Aorta (tissue), 5 donors: ENCODE measurements at regions not wholly inside any gene's neighbourhood (a gene's known extent, or its start where the extent isn't known, plus 50 kb on each side); places are given as distances from the start of the nearest gene placed in this dataset.

Source experiments
- ATAC-seq: fragments of 200-7000 bp; cut with Tn5 transposase; one replicate; pipeline ENCODE4 v1.9.1; 2022; ENCODE audit warnings: moderate library complexity; ENCODE audit not compliant: low FRiP score
- DNase-seq, 2 donors: peaks; one replicate each; pipeline ENCODE4 v3.0.0-alpha.2; 2020
- H3K27ac ChIP-seq, 2 donors: one replicate each; pipeline ENCODE4 v1.5.1; 2013; ENCODE audit warnings: low read length in 2 of 2, mild to moderate bottlenecking in 2 of 2, moderate library complexity in 2 of 2, control low read depth in 1 of 2, inconsistent platforms in 1 of 2, low read depth in 1 of 2
- H3K27me3 ChIP-seq, 2 donors: one replicate each; pipeline ENCODE4 v1.6.1; 2013; ENCODE audit warnings: control low read depth in 1 of 2, low read length in 1 of 2, mild to moderate bottlenecking in 1 of 2, moderate library complexity in 1 of 2; ENCODE audit not compliant: insufficient read depth in 2 of 2, control insufficient read depth in 1 of 2
- H3K36me3 ChIP-seq, 2 donors: one replicate each; pipeline ENCODE4 v1.6.1; 2013; ENCODE audit warnings: control low read depth in 1 of 2, low read length in 1 of 2, mild to moderate bottlenecking in 1 of 2; ENCODE audit not compliant: insufficient read depth in 2 of 2, control insufficient read depth in 1 of 2
- H3K4me1 ChIP-seq, 2 donors: one replicate each; pipeline ENCODE4 v1.6.1; 2013; ENCODE audit warnings: low read length in 2 of 2, control low read depth in 1 of 2, mild to moderate bottlenecking in 1 of 2, moderate library complexity in 1 of 2; ENCODE audit not compliant: insufficient read depth in 2 of 2, control insufficient read depth in 1 of 2
- H3K4me3 ChIP-seq, 2 donors: one replicate each; pipeline ENCODE4 v1.5.1; 2013; ENCODE audit warnings: low read length in 2 of 2, control low read depth in 1 of 2, mild to moderate bottlenecking in 1 of 2
- H3K9me3 ChIP-seq: one replicate; pipeline ENCODE4 v1.6.1; 2013; ENCODE audit warnings: mild to moderate bottlenecking, low read length; ENCODE audit not compliant: control insufficient read depth
- WGBS, 2 donors: extraction: QIAGEN DNeasy Blood & Tissue Kit; methylation state at CpG; one replicate each; pipeline ENCODE4 v1.1.7; 2013; 5-methylcytosine and 5-hydroxymethylcytosine counted together
- intact Hi-C, 2 donors: fragments of 100-400 bp; cut with DNase I; formaldehyde crosslinking; loops; one replicate each; pipeline versions ENCODE4 v1.14.2 to v1.15.0; 2022
- donor health status: healthy with polysubstance abuse.
- donor health status: Bipolar disorder and iron deficiency.
- donor health status: DM: no; HTN: no; CAD: no.
- donor health status: DM: no; HTN: no; CAD: no.
- donor health status: DM: yes; HTN: yes; CAD: no.

GRCh38 chr12:132427174-132427768, 62.7 kb upstream of the FBRSL1 start:
- no peak for ATAC-seq
- Histone ChIP-seq H3K27me3 (peaks cover 0 to 2% of the 10 kb centered on the region in 2 donors), H3K27ac (no peak overlapping the region), H3K9me3 (peaks cover 14% of the 10 kb centered on the region), H3K4me3 (no peak overlapping the region), H3K4me1 (no peaks in the 10 kb centered on the region), H3K36me3 (no peaks in the 10 kb centered on the region)
- no peak for DNase-seq
- 57 to 70% methylated on average over 6 to 20 of the region's 20 CpGs for WGBS, 2 donors
- intact Hi-C loops = no loop called here

- 82 to 84% methylated on average over 34 of the region's 34 CpGs for WGBS, 2 donors
- Histone ChIP-seq H3K9me3 (peaks cover 14% of the 10 kb centered on the region), H3K4me1 (no peaks in the 10 kb centered on the region), H3K36me3 (no peaks in the 10 kb centered on the region), H3K27ac (no peak overlapping the region), H3K27me3 (no peaks in the 10 kb centered on the region), H3K4me3 (no peak overlapping the region)
- DNase-seq (no peak), ATAC-seq (no peak)
- intact Hi-C loops = no loop called here
These were observed 63.4 kb upstream of the FBRSL1 start for GRCh38 chr12:132426349-132427173.

GRCh38 chr12:132424811-132425210, 65.1 kb upstream of the FBRSL1 start:
- intact Hi-C loops = no loop called here
- Histone ChIP-seq H3K27ac (no peak overlapping the region), H3K27me3 (no peaks in the 10 kb centered on the region), H3K9me3 (peaks cover 16% of the 10 kb centered on the region), H3K4me1 (no peaks in the 10 kb centered on the region), H3K4me3 (no peak overlapping the region), H3K36me3 (no peaks in the 10 kb centered on the region)
- WGBS, 2 donors = 78 to 84% methylated on average over 4 of the region's 4 CpGs
- ATAC-seq (no peak), DNase-seq (no peak)

GRCh38 chr12:132423820-132424645, 65.9 kb upstream of the FBRSL1 start:
- intact Hi-C loops = no loop called here
- Histone ChIP-seq H3K9me3 (peaks cover 16% of the 10 kb centered on the region), H3K4me1 (no peaks in the 10 kb centered on the region), H3K4me3 (no peak overlapping the region), H3K27ac (no peak overlapping the region), H3K27me3 (no peaks in the 10 kb centered on the region), H3K36me3 (no peaks in the 10 kb centered on the region)
- no peak for ATAC-seq
- WGBS, 2 donors = 50 to 53% methylated on average over 31 of the region's 31 CpGs
- DNase-seq = no peak

- Histone ChIP-seq H3K4me3 (no peak overlapping the region), H3K4me1 (no peaks in the 10 kb centered on the region), H3K9me3 (peaks cover 16% of the 10 kb centered on the region), H3K27ac (no peak overlapping the region), H3K27me3 (no peaks in the 10 kb centered on the region), H3K36me3 (no peaks in the 10 kb centered on the region)
- no peak for ATAC-seq
- intact Hi-C loops = no loop called here
- DNase-seq = no peak
- 81 to 83% methylated on average over 18 to 29 of the region's 29 CpGs for WGBS, 2 donors
These were observed 66.6 kb upstream of the FBRSL1 start for GRCh38 chr12:132423251-132423819.

- Histone ChIP-seq H3K27ac (no peak overlapping the region), H3K4me1 (no peaks in the 10 kb centered on the region), H3K9me3 (peaks cover 18% of the 10 kb centered on the region), H3K4me3 (no peak overlapping the region), H3K36me3 (no peaks in the 10 kb centered on the region), H3K27me3 (no peaks in the 10 kb centered on the region)
- ATAC-seq (no peak), DNase-seq (no peak)
- WGBS, 2 donors = 28 to 42% methylated on average over 6 of the region's 6 CpGs
- intact Hi-C loops = no loop called here
These were observed 67.4 kb upstream of the FBRSL1 start for GRCh38 chr12:132422381-132423043.

- no peak overlapping the region for H3K4me3 ChIP-seq
- no peaks in the 10 kb centered on the region for H3K4me1 ChIP-seq
- WGBS, 2 donors = 51 to 53% methylated on average over 10 of the region's 10 CpGs
- no peak overlapping the region for H3K27ac ChIP-seq
- no peaks in the 10 kb centered on the region for H3K36me3 ChIP-seq
- no peak for ATAC-seq
- intact Hi-C loops = no loop called here
- DNase-seq = no peak
- peaks cover 18% of the 10 kb centered on the region for H3K9me3 ChIP-seq
- H3K27me3 ChIP-seq = no peaks in the 10 kb centered on the region
These were observed 67.9 kb upstream of the FBRSL1 start for GRCh38 chr12:132422040-132422380.

- Histone ChIP-seq H3K27ac (no peak overlapping the region), H3K36me3 (no peaks in the 10 kb centered on the region), H3K27me3 (no peaks in the 10 kb centered on the region), H3K4me1 (no peaks in the 10 kb centered on the region), H3K4me3 (no peak overlapping the region), H3K9me3 (peaks cover 7% of the 10 kb centered on the region)
- 49 to 61% methylated on average over 18 of the region's 18 CpGs for WGBS, 2 donors
- DNase-seq (no peak), ATAC-seq (no peak)
- intact Hi-C loops = loop anchor here (5.0 kb wide), 2 partner anchors 103 to 108 kb away; no protein-coding TSS in a partner anchor
These were observed 70.2 kb upstream of the FBRSL1 start for GRCh38 chr12:132419631-132420246.
